ENCODE measurements at regions not wholly inside any gene's neighbourhood (a gene's known extent, or its start where the extent isn't known, plus 50 kb on each side); places are given as distances from the start of the nearest gene placed in this dataset.
A peak's percentile ranks its signal among the peaks of the same experiment; 100 is the strongest.

- ATAC-seq (no peak), DNase-seq (ENCODE audit: low spot score) (no peak)
- intact Hi-C loops (cut with DNase I), result no loop called here
Measured at GRCh38 chr12:127507341-127507740, 759.6 kb upstream of the TMEM132C start.

GRCh38 chr12:127509066-127509778, 757.7 kb upstream of the TMEM132C start:
- DNase-seq (ENCODE audit: low spot score), result no peak
- ATAC-seq, result no peak
- intact Hi-C loops (cut with DNase I), result no loop called here

- DNase-seq (ENCODE audit: low spot score) (no peak), ATAC-seq (no peak)
- intact Hi-C loops (cut with DNase I), result no loop called here
Measured at GRCh38 chr12:127515941-127516340, 751.0 kb upstream of the TMEM132C start.

GRCh38 chr12:127516467-127516866, 750.5 kb upstream of the TMEM132C start:
- DNase-seq (ENCODE audit: low spot score) (no peak), ATAC-seq (no peak)
- intact Hi-C loops (cut with DNase I), result no loop called here

- intact Hi-C loops (cut with DNase I), result no loop called here
- DNase-seq (ENCODE audit: low spot score) (no peak), ATAC-seq (no peak)
Measured at GRCh38 chr12:127519779-127520178, 747.2 kb upstream of the TMEM132C start.

GRCh38 chr12:127526925-127527324, 740.0 kb upstream of the TMEM132C start:
- intact Hi-C loops (cut with DNase I), result no loop called here

GRCh38 chr12:127528551-127528950, 738.4 kb upstream of the TMEM132C start:
- DNase-seq (ENCODE audit: low spot score), result no peak
- intact Hi-C loops (cut with DNase I), result no loop called here
- ATAC-seq, result no peak

More at GRCh38 chr12:127526925-127527324, 740.0 kb upstream of the TMEM132C start:
- ATAC-seq (no peak), DNase-seq (ENCODE audit: low spot score) (no peak)

- no peak for ATAC-seq
- intact Hi-C loops (cut with DNase I), result no loop called here
Measured at GRCh38 chr12:127531542-127531941, 735.4 kb upstream of the TMEM132C start.

GRCh38 chr12:127533353-127533752, 733.6 kb upstream of the TMEM132C start:
- ATAC-seq (no peak), DNase-seq (ENCODE audit: low spot score) (no peak)
- intact Hi-C loops (cut with DNase I), result no loop called here

More at GRCh38 chr12:127531542-127531941, 735.4 kb upstream of the TMEM132C start:
- DNase-seq (ENCODE audit: low spot score), result no peak

GRCh38 chr12:127536833-127537428, 730.0 kb upstream of the TMEM132C start:
- ATAC-seq (no peak), DNase-seq (ENCODE audit: low spot score) (no peak)
- intact Hi-C loops (cut with DNase I), result no loop called here

- ATAC-seq (no peak), DNase-seq (ENCODE audit: low spot score) (no peak)
- intact Hi-C loops (cut with DNase I), result no loop called here
Measured at GRCh38 chr12:127538316-127538715, 728.7 kb upstream of the TMEM132C start.

GRCh38 chr12:127539226-127539858, 727.6 kb upstream of the TMEM132C start:
- intact Hi-C loops (cut with DNase I), result no loop called here
- ATAC-seq (no peak), DNase-seq (ENCODE audit: low spot score) (no peak)

- intact Hi-C loops (cut with DNase I), result no loop called here
- DNase-seq (ENCODE audit: low spot score) (no peak), ATAC-seq (peak; percentile 24)
Measured at GRCh38 chr12:127542391-127542790, 724.6 kb upstream of the TMEM132C start.

- peak; percentile 15 for ATAC-seq
- no peak for DNase-seq (ENCODE audit: low spot score)
- intact Hi-C loops (cut with DNase I), result no loop called here
Measured at GRCh38 chr12:127542931-127543330, 724.0 kb upstream of the TMEM132C start.

- ATAC-seq, result no peak
- no peak for DNase-seq (ENCODE audit: low spot score)
Measured at GRCh38 chr12:127546721-127547505, 720.1 kb upstream of the TMEM132C start.

GRCh38 chr12:127548123-127548553, 718.8 kb upstream of the TMEM132C start:
- ATAC-seq (no peak), DNase-seq (ENCODE audit: low spot score) (no peak)
- intact Hi-C loops (cut with DNase I), result no loop called here

More at GRCh38 chr12:127546721-127547505, 720.1 kb upstream of the TMEM132C start:
- intact Hi-C loops (cut with DNase I), result no loop called here

- intact Hi-C loops (cut with DNase I), result no loop called here
- no peak for ATAC-seq
- no peak for DNase-seq (ENCODE audit: low spot score)
Measured at GRCh38 chr12:127550271-127550670, 716.7 kb upstream of the TMEM132C start.

GRCh38 chr12:127552838-127553237, 714.1 kb upstream of the TMEM132C start:
- intact Hi-C loops (cut with DNase I), result no loop called here
- DNase-seq (ENCODE audit: low spot score) (no peak), ATAC-seq (no peak)

- DNase-seq (ENCODE audit: low spot score), result no peak
- intact Hi-C loops (cut with DNase I), result no loop called here
- ATAC-seq, result no peak
Measured at GRCh38 chr12:127555071-127555470, 711.9 kb upstream of the TMEM132C start.

Measured in sciatic nerve (tissue), 2 donors.